ENCODE measurements at regions not wholly inside any gene's neighbourhood (a gene's known extent, or its start where the extent isn't known, plus 50 kb on each side); places are given as distances from the start of the nearest gene placed in this dataset.
"Not testable (repeated sequence)": the region's sequence is repeated elsewhere in the genome, so short reads cannot be mapped to it uniquely, and the experiment has no call there.

DNA sequence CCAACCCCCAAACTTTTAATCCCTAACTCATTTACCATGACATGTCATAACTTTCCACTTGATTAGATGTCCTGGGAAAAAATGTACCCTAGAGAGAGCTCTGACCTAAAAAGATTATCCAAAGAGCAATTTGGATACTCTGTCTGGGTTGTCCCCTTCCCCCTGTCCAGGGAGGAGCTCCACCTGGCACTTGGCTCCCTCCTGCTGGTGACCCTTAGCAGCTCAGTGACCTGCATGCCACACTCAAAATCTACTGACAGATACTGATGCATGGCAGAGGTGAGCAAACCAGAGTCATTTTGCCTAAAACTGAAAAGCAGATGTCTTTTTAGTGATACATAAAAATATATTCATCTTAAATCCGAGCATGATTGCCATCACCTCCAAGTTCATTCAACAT is 442.3 kb upstream of the CHRM3 start:
- no peak for DNase-seq (ENCODE audit: low read depth in 4 of 4, low spot score in 3 of 4)

- no peak for DNase-seq (ENCODE audit: low read depth in 4 of 4, low spot score in 3 of 4)
Measured at GRCh38 chr1:238927899-238928298, 458.5 kb upstream of the CHRM3 start.

DNA sequence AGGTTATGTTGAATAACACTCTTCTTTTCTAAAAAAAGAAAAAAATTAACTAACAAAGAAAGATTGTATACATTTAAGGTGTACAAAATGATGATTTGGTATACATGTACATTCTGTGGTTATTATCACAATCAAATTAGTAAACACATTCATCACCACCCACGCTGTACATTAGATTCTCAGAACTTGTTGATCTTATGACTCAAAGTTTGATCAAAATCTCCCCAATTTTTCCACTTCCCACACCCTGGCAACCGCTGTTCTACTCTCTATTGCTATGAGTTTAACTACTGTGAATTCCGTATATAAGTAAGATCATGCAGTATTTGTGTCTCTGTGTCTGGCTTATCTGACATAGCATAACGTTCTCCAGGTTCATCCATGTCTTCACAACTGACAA is 469.5 kb upstream of the CHRM3 start:
- DNase-seq (ENCODE audit: low read depth in 4 of 4, low spot score in 3 of 4): no peak

GRCh38 chr1:238914346-238914745 is 472.0 kb upstream of the CHRM3 start:
- no peak for DNase-seq (ENCODE audit: low read depth in 4 of 4, low spot score in 3 of 4)

DNA sequence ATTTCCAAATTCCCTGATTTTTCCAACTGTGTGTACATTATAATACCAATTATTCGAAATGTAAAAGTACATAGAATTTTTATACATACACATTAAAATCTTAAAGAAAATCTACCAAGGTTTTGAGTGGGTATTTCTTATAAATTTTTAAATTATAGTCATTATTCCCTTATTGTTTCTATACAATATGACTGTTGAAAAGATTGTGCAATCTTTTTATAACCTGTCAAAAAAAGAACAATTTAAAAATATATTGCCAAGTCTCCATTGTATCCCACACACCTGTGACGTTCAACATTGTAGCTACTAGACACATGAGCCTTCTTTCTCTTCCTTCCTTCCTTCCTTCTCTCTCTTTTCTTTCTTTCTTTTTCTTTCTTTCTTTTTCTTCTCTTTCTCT is 473.2 kb upstream of the CHRM3 start:
- no peak for DNase-seq (ENCODE audit: low read depth in 4 of 4, low spot score in 3 of 4)

DNA sequence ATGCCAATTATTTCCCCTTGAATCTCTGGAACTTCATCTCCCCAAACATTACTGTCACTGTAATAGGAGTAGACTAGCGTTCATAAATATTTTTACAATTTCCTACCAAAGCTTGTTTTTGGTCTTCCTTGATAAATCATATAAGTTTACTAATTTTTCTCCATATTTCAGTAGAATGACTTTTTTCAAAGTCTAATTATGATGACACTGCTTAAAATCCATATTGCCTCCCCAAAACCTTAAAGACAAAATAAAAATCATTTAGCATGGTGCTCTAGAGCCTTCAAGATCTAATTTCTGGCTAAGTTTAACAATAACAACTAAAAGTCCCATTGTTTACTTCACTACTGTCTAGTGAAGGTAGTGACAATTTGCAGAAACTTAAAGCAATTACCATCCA is 474.2 kb upstream of the CHRM3 start:
- DNase-seq (ENCODE audit: low read depth in 4 of 4, low spot score in 3 of 4): no peak

GRCh38 chr1:238902752-238903151 is 483.6 kb upstream of the CHRM3 start:
- not testable (repeated sequence) for DNase-seq (ENCODE audit: low read depth in 4 of 4, low spot score in 3 of 4)

- no peak for DNase-seq (ENCODE audit: low read depth in 4 of 4, low spot score in 3 of 4)
Measured at GRCh38 chr1:238900334-238900865, 486.0 kb upstream of the CHRM3 start.

GRCh38 chr1:238898856-238899255 is 487.5 kb upstream of the CHRM3 start:
- no peak for DNase-seq (ENCODE audit: low read depth in 4 of 4, low spot score in 3 of 4)

DNA sequence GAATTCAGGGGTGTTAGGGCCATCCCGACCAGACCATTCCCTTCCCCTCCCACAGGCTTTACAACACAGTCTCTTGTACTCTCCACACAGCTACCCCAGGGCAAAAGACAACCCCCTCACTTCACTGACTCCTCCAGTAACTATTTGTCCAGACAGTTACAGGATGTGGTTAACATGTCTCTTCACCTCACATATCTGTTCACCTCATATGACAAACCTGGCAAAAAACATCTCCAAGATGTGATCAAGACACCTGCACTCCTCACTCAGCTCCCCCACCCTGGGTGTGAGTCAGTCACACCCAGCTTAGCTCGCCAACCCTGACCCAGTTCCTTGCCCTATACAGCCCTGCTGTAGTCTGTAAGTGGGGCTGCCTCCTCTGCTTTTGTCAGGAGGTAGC is 490.5 kb upstream of the CHRM3 start:
- no peak for DNase-seq (ENCODE audit: low read depth in 4 of 4, low spot score in 3 of 4)

- no peak for DNase-seq (ENCODE audit: low read depth in 4 of 4, low spot score in 3 of 4)
Measured at GRCh38 chr1:238892612-238893011, 493.8 kb upstream of the CHRM3 start.

DNA sequence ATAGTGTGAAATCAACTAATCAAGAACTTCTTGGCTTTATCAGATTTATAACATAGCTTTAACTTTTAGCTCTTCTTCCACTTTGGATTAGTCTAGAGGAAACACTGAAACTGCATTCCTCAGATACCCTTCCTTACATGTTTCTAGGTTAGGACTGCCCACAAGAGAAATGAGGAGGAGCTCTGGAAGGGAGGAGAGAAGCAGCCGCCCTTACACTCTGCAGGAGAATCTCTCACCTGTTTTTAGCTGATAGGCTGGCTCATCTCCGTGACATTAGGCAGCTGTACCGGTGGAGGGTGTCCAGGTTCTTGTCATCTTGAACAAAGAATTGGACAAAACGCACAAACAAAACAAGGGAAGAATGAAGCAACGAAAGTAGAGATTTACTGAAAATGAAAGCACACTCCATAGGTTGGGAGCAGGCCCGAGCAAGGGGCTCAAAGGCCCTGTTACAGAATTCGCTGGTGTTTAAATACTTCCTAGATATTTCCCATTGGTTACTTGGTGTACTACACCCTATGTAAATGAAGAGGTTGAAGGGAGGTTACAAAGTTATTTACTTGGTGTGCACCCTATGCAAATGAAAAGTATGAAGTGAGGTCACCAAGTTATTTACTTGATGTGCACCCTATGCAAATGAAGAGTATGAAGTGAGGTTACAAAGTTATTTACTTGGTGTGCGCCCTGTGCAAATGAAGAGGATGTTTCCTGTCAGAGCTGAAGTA is 524.9 kb upstream of the CHRM3 start:
- DNase-seq (ENCODE audit: low read depth in 4 of 4, low spot score in 3 of 4): no peak

DNA sequence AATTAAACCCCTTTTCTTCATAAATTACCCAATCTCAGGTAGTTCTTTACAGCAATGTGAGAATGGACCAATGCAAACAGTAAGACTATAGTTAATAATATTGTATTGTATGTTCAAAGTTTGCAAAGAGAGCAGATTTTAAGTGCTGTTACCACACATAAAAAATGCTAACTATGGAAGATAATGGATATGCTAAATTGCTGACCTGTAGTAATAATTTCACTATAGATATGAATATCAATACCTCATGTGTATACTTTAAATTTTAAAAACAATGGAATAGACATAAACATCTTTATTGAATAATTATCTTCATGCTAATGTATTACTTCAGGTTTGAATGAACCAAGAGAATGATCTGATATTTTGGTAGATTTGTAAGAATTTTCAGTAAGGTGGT is 552.4 kb upstream of the CHRM3 start:
- no peak for DNase-seq (ENCODE audit: low read depth in 4 of 4, low spot score in 3 of 4)

- no peak for DNase-seq (ENCODE audit: low read depth in 4 of 4, low spot score in 3 of 4)
Measured at GRCh38 chr1:238832106-238832505, 554.3 kb upstream of the CHRM3 start.

DNA sequence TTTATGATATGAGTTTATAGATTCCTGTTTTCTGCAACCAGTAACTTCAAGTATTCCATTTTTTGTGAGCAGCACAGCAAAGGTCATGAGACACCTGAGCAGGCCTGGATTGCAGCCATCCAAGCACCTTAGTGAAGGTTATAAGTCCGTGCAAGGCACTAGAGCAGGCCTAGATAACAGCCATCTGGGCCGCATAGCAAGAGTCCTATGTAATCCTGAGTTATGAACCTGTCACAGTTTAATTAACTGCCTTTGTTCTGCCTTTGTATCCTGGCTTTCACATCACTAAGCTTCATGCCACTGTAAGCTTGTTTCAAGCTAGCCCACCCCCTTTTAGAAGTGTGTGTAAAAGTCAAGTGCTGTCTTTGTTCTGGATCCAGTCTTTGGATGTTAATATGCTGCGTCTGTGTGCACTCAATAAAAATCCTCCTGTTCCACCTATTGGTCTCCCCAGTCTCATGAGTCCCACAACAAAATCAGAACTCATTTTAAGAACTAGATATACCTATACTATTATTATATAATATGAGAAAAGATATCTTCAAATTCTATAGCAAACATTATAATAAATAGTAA is 556.2 kb upstream of the CHRM3 start:
- no peak for DNase-seq (ENCODE audit: low read depth in 4 of 4, low spot score in 3 of 4)

GRCh38 chr1:238826891-238827290 is 559.5 kb upstream of the CHRM3 start:
- DNase-seq (ENCODE audit: low read depth in 4 of 4, low spot score in 3 of 4): no peak

DNA sequence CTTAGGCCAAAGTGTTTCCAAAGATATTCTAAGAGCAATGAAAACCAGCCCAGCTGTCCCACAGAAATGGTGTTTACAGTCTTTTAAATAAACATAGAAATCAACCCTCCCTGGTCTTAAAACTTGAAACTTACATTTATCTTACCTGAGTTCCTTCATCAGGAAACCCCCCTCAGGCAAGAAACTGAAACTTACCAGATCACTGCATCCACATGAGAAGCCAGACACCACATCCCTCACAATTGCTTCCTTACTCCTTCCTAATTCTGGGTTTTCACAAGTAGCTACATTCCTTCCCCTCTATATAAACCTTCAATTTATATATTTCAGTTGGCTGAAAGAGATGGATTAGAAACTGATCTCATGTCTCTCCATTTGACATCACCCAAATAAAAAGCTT is 563.0 kb upstream of the CHRM3 start:
- no peak for DNase-seq (ENCODE audit: low read depth in 4 of 4, low spot score in 3 of 4)

- DNase-seq (ENCODE audit: low read depth in 4 of 4, low spot score in 3 of 4): no peak
Measured at GRCh38 chr1:238811211-238811879, 575.0 kb upstream of the CHRM3 start.

DNA sequence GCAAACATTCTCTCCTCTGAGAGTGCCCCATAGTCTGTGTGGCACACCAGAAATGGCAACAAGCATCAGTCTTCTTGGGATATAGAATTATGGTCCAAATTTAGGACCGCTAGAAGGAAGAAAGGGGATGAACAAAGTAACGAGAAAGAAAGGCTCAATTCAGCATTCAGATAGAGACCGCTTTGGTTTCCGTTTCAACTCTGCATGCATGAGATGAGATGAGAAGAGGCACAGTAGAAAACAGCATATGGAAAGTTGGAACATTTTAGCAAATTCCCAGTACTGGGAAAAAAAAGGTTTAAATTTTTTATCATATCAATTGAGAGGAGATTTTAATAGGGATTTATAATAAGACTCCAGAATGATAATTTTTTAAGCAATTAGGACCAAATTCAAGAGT is 595.5 kb upstream of the CHRM3 start:
- no peak for DNase-seq (ENCODE audit: low read depth in 4 of 4, low spot score in 3 of 4)

DNA sequence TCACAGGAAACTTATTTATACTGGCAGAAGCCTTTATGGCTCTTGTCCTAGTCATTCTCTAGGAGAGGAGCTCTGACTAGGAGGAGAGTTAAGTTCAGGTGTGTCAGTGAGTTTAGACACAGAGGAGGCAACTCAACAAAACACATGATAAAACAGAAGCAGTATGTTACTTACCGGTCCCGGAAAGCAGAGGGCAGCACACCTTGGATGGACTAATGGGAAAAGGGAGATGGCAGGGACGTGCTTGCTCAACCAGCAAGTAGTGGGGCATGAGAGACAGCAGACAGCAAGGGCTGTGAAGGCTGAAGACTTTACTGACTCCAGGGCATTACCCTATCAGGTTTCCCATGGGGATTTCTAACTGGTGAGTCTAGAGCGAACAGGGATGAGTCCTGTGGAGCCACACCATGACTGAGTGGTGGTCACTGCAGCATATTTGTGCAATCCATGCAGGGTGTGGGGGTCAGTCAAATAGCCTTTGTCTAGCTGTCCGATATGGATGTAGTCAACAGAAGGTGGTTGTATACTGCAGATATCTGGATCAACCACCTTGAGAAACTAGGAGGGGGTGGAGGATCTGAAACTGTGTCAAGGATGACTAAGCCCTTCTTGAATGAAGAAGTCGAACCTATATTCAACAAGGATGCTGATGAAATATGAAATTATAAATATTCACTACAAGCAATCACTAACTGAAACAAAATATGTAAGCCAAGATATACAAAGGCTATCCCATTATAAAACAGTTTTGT is 596.3 kb upstream of the CHRM3 start:
- DNase-seq (ENCODE audit: low read depth in 4 of 4, low spot score in 3 of 4): no peak

GRCh38 chr1:238787471-238787870 is 598.9 kb upstream of the CHRM3 start:
- no peak for DNase-seq (ENCODE audit: low read depth in 4 of 4, low spot score in 3 of 4)
